GM21528 (cell line): ENCODE measurements at regions not wholly inside any gene's neighbourhood (a gene's known extent, or its start where the extent isn't known, plus 50 kb on each side); places are given as distances from the start of the nearest gene placed in this dataset.
"Not testable (repeated sequence)": the region's sequence is repeated elsewhere in the genome, so short reads cannot be mapped to it uniquely, and the experiment has no call there.

Experiments
- ATAC-seq: cut with Tn5 transposase; IDR thresholded peaks from one replicate; pipeline ENCODE4 v1.9.1; 2021; ENCODE audit warnings: mild to moderate bottlenecking, moderate library complexity; ENCODE audit not compliant: unreplicated experiment, low FRiP score

GRCh38 chr2:14952400-14952963, 320.0 kb downstream of the LRATD1 start:
- ATAC-seq, result no peak

GRCh38 chr2:14960686-14961324, 328.3 kb downstream of the LRATD1 start:
- no peak for ATAC-seq

GRCh38 chr2:14967729-14968128, 335.2 kb downstream of the LRATD1 start:
- no peak for ATAC-seq

GRCh38 chr2:14975381-14975780, 342.9 kb downstream of the LRATD1 start:
- no peak for ATAC-seq

GRCh38 chr2:14977021-14977420, 344.5 kb downstream of the LRATD1 start:
- ATAC-seq, result no peak

- no peak for ATAC-seq
Measured at GRCh38 chr2:14978845-14979244, 346.3 kb downstream of the LRATD1 start.

- no peak for ATAC-seq
Measured at GRCh38 chr2:14982790-14983189, 350.3 kb downstream of the LRATD1 start.

GRCh38 chr2:14988600-14988999, 356.1 kb downstream of the LRATD1 start:
- no peak for ATAC-seq

- no peak for ATAC-seq
Measured at GRCh38 chr2:14991723-14992122, 359.2 kb downstream of the LRATD1 start.

- ATAC-seq, result no peak
Measured at GRCh38 chr2:14994721-14995120, 362.2 kb downstream of the LRATD1 start.

GRCh38 chr2:14996351-14997014, 364.0 kb downstream of the LRATD1 start:
- ATAC-seq, result no peak

GRCh38 chr2:14998546-14998945, 366.0 kb downstream of the LRATD1 start:
- no peak for ATAC-seq

- no peak for ATAC-seq
Measured at GRCh38 chr2:14999114-14999661, 366.7 kb downstream of the LRATD1 start.

- not testable (repeated sequence) for ATAC-seq
Measured at GRCh38 chr2:15002519-15002918, 370.0 kb downstream of the LRATD1 start.

GRCh38 chr2:15006667-15007066, 374.1 kb downstream of the LRATD1 start:
- ATAC-seq, result peak; percentile 69

- no peak for ATAC-seq
Measured at GRCh38 chr2:15009681-15010080, 377.2 kb downstream of the LRATD1 start.

- no peak for ATAC-seq
Measured at GRCh38 chr2:15010346-15010745, 377.8 kb downstream of the LRATD1 start.

GRCh38 chr2:15018814-15019213, 386.3 kb downstream of the LRATD1 start:
- ATAC-seq, result no peak

GRCh38 chr2:15023221-15023620, 390.7 kb downstream of the LRATD1 start:
- ATAC-seq, result no peak

GRCh38 chr2:15028406-15028805, 395.9 kb downstream of the LRATD1 start:
- ATAC-seq, result no peak

GRCh38 chr2:15031745-15032240, 399.3 kb downstream of the LRATD1 start:
- ATAC-seq, result peak; percentile 88
